ENCODE measurements at regions not wholly inside any gene's neighbourhood (a gene's known extent, or its start where the extent isn't known, plus 50 kb on each side); places are given as distances from the start of the nearest gene placed in this dataset.

- DNase-seq, result no peak
Measured at GRCh38 chr9:12891588-12891987, 116.8 kb downstream of the LURAP1L start.

GRCh38 chr9:12903316-12903715 is 128.5 kb downstream of the LURAP1L start:
- H3K27ac ChIP-seq (ENCODE audit: low read length), result no peak overlapping the region
- no peaks in the 10 kb centered on the region for H3K27me3 ChIP-seq (replicated peaks; ENCODE audit: insufficient read depth, low read length)
- no peak overlapping the region for H2AFZ ChIP-seq (ENCODE audit: low read length)
- H4K20me1 ChIP-seq (ENCODE audit: insufficient read depth, low read length), result no peaks in the 10 kb centered on the region
- no peak for TF ChIP-seq EZH2phosphoT487 (IDR thresholded peaks at IDR 0.05; ENCODE audit: low read length)
- TF ChIP-seq EZH2 (optimal IDR thresholded peaks at IDR 0.05; ENCODE audit: low read depth, low read length), result no peak
- TF ChIP-seq CTCF (IDR thresholded peaks at IDR 0.05; ENCODE audit: low read length), result no peak
- no peak overlapping the region for H3K4me3 ChIP-seq (ENCODE audit: low read length)
- H3K79me2 ChIP-seq (ENCODE audit: low read length), result no peaks in the 10 kb centered on the region
- H3K36me3 ChIP-seq (replicated peaks; ENCODE audit: insufficient read depth, low read length), result no peaks in the 10 kb centered on the region
- no peaks in the 10 kb centered on the region for H3F3A ChIP-seq (ENCODE audit: insufficient read depth, low read length)
- H3K4me1 ChIP-seq (ENCODE audit: low read length), result no peaks in the 10 kb centered on the region
- no peaks in the 10 kb centered on the region for H3K9me2 ChIP-seq (replicated peaks; ENCODE audit: insufficient read depth, low read length)
- no peak for DNase-seq
- no peaks in the 10 kb centered on the region for H3K9me3 ChIP-seq (replicated peaks; ENCODE audit: insufficient read depth, low read length)
- no peak overlapping the region for H3K4me2 ChIP-seq (ENCODE audit: low read depth, low read length)
- no peak overlapping the region for H3K9ac ChIP-seq (ENCODE audit: low read length)

More at GRCh38 chr9:12891588-12891987, 116.8 kb downstream of the LURAP1L start:
- Histone ChIP-seq H3K4me2 (ENCODE audit: low read depth, low read length) (no peak overlapping the region), H2AFZ (ENCODE audit: low read length) (no peak overlapping the region), H3K4me1 (ENCODE audit: low read length) (peaks cover 20% of the 10 kb centered on the region), H3K27me3 (replicated peaks; ENCODE audit: insufficient read depth, low read length) (no peaks in the 10 kb centered on the region), H3K9ac (ENCODE audit: low read length) (no peak overlapping the region), H3K4me3 (ENCODE audit: low read length) (no peak overlapping the region), H3K27ac (ENCODE audit: low read length) (no peak overlapping the region), H3K9me2 (replicated peaks; ENCODE audit: insufficient read depth, low read length) (no peaks in the 10 kb centered on the region), H3K79me2 (ENCODE audit: low read length) (no peaks in the 10 kb centered on the region), H3K9me3 (replicated peaks; ENCODE audit: insufficient read depth, low read length) (no peaks in the 10 kb centered on the region), H4K20me1 (ENCODE audit: insufficient read depth, low read length) (no peaks in the 10 kb centered on the region), H3K36me3 (replicated peaks; ENCODE audit: insufficient read depth, low read length) (no peaks in the 10 kb centered on the region), H3F3A (ENCODE audit: insufficient read depth, low read length) (peaks cover 10% of the 10 kb centered on the region)
- TF ChIP-seq CTCF (IDR thresholded peaks at IDR 0.05; ENCODE audit: low read length) (no peak), EZH2 (optimal IDR thresholded peaks at IDR 0.05; ENCODE audit: low read depth, low read length) (no peak), EZH2phosphoT487 (IDR thresholded peaks at IDR 0.05; ENCODE audit: low read length) (no peak)

GRCh38 chr9:12904261-12905000 is 129.6 kb downstream of the LURAP1L start:
- no peak for TF ChIP-seq EZH2phosphoT487 (IDR thresholded peaks at IDR 0.05; ENCODE audit: low read length)
- TF ChIP-seq CTCF (IDR thresholded peaks at IDR 0.05; ENCODE audit: low read length), result no peak
- TF ChIP-seq EZH2 (optimal IDR thresholded peaks at IDR 0.05; ENCODE audit: low read depth, low read length), result no peak
- no peak for DNase-seq
- no peaks in the 10 kb centered on the region for H3K79me2 ChIP-seq (ENCODE audit: low read length)

More at GRCh38 chr9:12904261-12905000, 129.6 kb downstream of the LURAP1L start:
- H3K27ac ChIP-seq (ENCODE audit: low read length), result no peak overlapping the region
- no peaks in the 10 kb centered on the region for H3K4me1 ChIP-seq (ENCODE audit: low read length)
- no peak overlapping the region for H3K9ac ChIP-seq (ENCODE audit: low read length)
- H3F3A ChIP-seq (ENCODE audit: insufficient read depth, low read length), result no peaks in the 10 kb centered on the region
- no peaks in the 10 kb centered on the region for H3K9me2 ChIP-seq (replicated peaks; ENCODE audit: insufficient read depth, low read length)
- no peaks in the 10 kb centered on the region for H3K9me3 ChIP-seq (replicated peaks; ENCODE audit: insufficient read depth, low read length)
- no peaks in the 10 kb centered on the region for H3K27me3 ChIP-seq (replicated peaks; ENCODE audit: insufficient read depth, low read length)
- H3K4me3 ChIP-seq (ENCODE audit: low read length), result no peak overlapping the region
- no peaks in the 10 kb centered on the region for H4K20me1 ChIP-seq (ENCODE audit: insufficient read depth, low read length)
- H3K4me2 ChIP-seq (ENCODE audit: low read depth, low read length), result no peak overlapping the region
- no peak overlapping the region for H2AFZ ChIP-seq (ENCODE audit: low read length)
- no peaks in the 10 kb centered on the region for H3K36me3 ChIP-seq (replicated peaks; ENCODE audit: insufficient read depth, low read length)
